Calu3 (cell line): ENCODE measurements at regions not wholly inside any gene's neighbourhood (a gene's known extent, or its start where the extent isn't known, plus 50 kb on each side); places are given as distances from the start of the nearest gene placed in this dataset.

Experiments used
- BruUV-seq: library from RNA; stranded (reverse); fragments of 400-500 nt; replicated peaks from 2 replicates; lab custom pipeline; 2021; lab: Mats Ljungman, UMichigan
- CTCF ChIA-PET: fragments of 300-600 bp; sonication (Branson Sonifier 250); formaldehyde crosslinking; loops from one replicate; lab custom pipeline; 2022; ENCODE audit warnings: antibody characterized with exemption; lab: Charles Lee
- DNase-seq: peaks from one replicate; pipeline ENCODE4 v3.0.0; 2022
- H3K27ac Mint-ChIP-seq: one replicate; pipeline ENCODE4 v1.8.0; 2022; ENCODE audit warnings: mixed read lengths; ENCODE audit not compliant: unreplicated experiment
- H3K27me3 Mint-ChIP-seq: one replicate; pipeline ENCODE4 v1.8.0; 2022; ENCODE audit warnings: mixed read lengths; ENCODE audit not compliant: unreplicated experiment
- H3K36me3 Mint-ChIP-seq: one replicate; pipeline ENCODE4 v1.8.0; 2022; ENCODE audit warnings: mild to moderate bottlenecking, moderate library complexity, mixed read lengths; ENCODE audit not compliant: insufficient read depth, unreplicated experiment
- H3K4me1 Mint-ChIP-seq: one replicate; pipeline ENCODE4 v1.8.0; 2022; ENCODE audit warnings: mild to moderate bottlenecking, low read depth, mixed read lengths; ENCODE audit not compliant: unreplicated experiment
- H3K4me3 Mint-ChIP-seq: one replicate; pipeline ENCODE4 v1.8.0; 2022; ENCODE audit warnings: mild to moderate bottlenecking, low read depth, moderate library complexity, mixed read lengths; ENCODE audit not compliant: unreplicated experiment
- H3K9me3 Mint-ChIP-seq: one replicate; pipeline ENCODE4 v1.8.0; 2022; ENCODE audit warnings: low read depth, mixed read lengths; ENCODE audit not compliant: unreplicated experiment
- CTCF ChIP-seq: fragments of 200-600 bp; IDR thresholded peaks from one replicate; pipeline ENCODE4 v1.8.0; 2022; ENCODE audit warnings: antibody characterized with exemption; ENCODE audit not compliant: unreplicated experiment
- intact Hi-C: fragments of 100-400 bp; cut with micrococcal nuclease; formaldehyde crosslinking; loops from one replicate; pipeline ENCODE4 v1.10.0; 2022; ENCODE audit not compliant: unreplicated experiment

GRCh38 chr2:128447538-128447995 lies 128.9 kb upstream of the HS6ST1 start:
- peaks cover 48% of the 10 kb centered on the region for H3K27me3 Mint-ChIP-seq
- H3K36me3 Mint-ChIP-seq: peaks cover 3% of the 10 kb centered on the region
- TF ChIP-seq CTCF: no peak
- H3K9me3 Mint-ChIP-seq: no peaks in the 10 kb centered on the region
- no peak overlapping the region for H3K27ac Mint-ChIP-seq
- CTCF ChIA-PET: no interaction called here
- DNase-seq: no peak
- no peaks in the 10 kb centered on the region for H3K4me1 Mint-ChIP-seq
- BruUV-seq: no TSS peak
- H3K4me3 Mint-ChIP-seq: no peak overlapping the region
- intact Hi-C loops: no loop called here

DNA sequence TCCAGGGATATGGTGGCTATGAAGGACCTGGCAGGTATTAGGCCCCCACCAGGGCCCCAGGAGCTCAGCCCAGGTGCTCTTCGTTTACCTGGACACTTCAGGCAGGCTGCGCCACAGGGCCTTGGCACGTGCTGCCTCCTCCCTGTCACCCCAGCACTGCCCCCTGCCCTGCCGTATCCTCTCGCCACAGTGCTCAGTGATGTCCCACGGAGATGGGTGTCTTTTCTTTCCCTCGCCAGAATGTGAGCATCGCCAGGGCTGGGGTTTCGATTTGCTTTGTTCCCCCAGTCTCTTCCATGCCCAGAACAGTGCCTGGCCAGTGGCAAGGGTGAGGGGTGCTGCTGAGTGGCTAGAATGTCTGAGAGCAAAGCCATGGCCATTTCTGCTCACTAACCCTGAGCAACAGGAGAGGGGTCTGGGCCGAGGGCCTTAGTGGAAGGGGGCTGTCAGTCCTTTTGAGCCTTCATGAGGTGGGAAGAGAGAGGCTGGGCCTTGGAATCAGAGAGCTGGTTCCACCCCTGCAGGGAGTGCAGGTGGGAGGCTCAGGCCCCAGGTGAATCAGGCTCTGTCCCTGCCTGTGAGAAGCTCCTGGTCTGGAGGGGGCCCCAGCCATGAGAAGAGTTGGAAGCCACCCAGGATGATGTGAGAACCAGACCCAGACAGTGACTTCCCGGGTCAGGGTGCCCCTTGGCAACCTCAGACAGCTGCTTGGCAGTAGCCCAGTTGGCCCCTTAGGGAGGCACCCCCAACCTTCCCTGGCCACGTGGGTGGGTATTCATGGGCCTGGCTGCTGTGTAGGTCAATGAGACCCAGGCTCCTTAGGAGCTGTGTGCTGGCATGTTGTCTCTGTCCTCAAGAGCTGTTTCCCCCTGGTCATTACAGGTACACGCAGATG lies 129.9 kb upstream of the HS6ST1 start:
- Mint-ChIP-seq H3K36me3 (peaks cover 4% of the 10 kb centered on the region), H3K4me1 (no peaks in the 10 kb centered on the region), H3K4me3 (no peak overlapping the region), H3K9me3 (no peaks in the 10 kb centered on the region), H3K27ac (no peak overlapping the region), H3K27me3 (peaks cover 53% of the 10 kb centered on the region)
- BruUV-seq: no TSS peak
- CTCF ChIA-PET: no interaction called here
- no peak for DNase-seq
- intact Hi-C loops: no loop called here
- no peak for TF ChIP-seq CTCF

- Mint-ChIP-seq H3K9me3 (no peaks in the 10 kb centered on the region), H3K4me1 (no peaks in the 10 kb centered on the region), H3K36me3 (peaks cover 4% of the 10 kb centered on the region), H3K4me3 (no peak overlapping the region), H3K27me3 (peaks cover 53% of the 10 kb centered on the region), H3K27ac (no peak overlapping the region)
- CTCF ChIA-PET: no interaction called here
- no peak for TF ChIP-seq CTCF
- intact Hi-C loops: no loop called here
- BruUV-seq: no TSS peak
- DNase-seq: no peak
Observed at GRCh38 chr2:128449226-128450061, 130.8 kb upstream of the HS6ST1 start.

- Mint-ChIP-seq H3K27me3 (peaks cover 46% of the 10 kb centered on the region), H3K27ac (no peak overlapping the region), H3K36me3 (peaks cover 4% of the 10 kb centered on the region), H3K4me3 (no peak overlapping the region), H3K4me1 (no peaks in the 10 kb centered on the region), H3K9me3 (no peaks in the 10 kb centered on the region)
- TF ChIP-seq CTCF: no peak
- no TSS peak for BruUV-seq
- intact Hi-C loops: no loop called here
- DNase-seq: no peak
- CTCF ChIA-PET: no interaction called here
Observed at GRCh38 chr2:128450211-128451024, 131.8 kb upstream of the HS6ST1 start.
